RWPE1 (cell line): ENCODE measurements at regions not wholly inside any gene's neighbourhood (a gene's known extent, or its start where the extent isn't known, plus 50 kb on each side); places are given as distances from the start of the nearest gene placed in this dataset.

Experiments
- CTCF ChIA-PET: fragments of 350-600 bp; sonication (Branson Sonifier 250); formaldehyde crosslinking; extraction: SDS; loops from one replicate; lab custom pipeline; 2021; lab: Yijun Ruan, JAX
- POLR2A ChIA-PET: fragments of 400-600 bp; formaldehyde crosslinking; extraction: SDS; loops from one replicate; lab custom pipeline; 2020; ENCODE audit warnings: antibody characterized with exemption; ENCODE audit not compliant: low non-redundant PET; lab: Yijun Ruan, JAX
- DNase-seq: peaks from one replicate; pipeline ENCODE4 v3.0.0; 2012; ENCODE audit warnings: low spot score
- H3K27ac ChIP-seq: fragments of 450-650 bp; 2 replicates; pipeline ENCODE4 v1.5.1; 2017
- CTCF ChIP-seq: fragments of 450-650 bp; conservative IDR thresholded peaks from 2 replicates; pipeline ENCODE4 v1.5.1; 2017; ENCODE audit warnings: low read depth, mild to moderate bottlenecking

- no peak for TF ChIP-seq CTCF
- POLR2A ChIA-PET, result no interaction called here
- CTCF ChIA-PET, result no interaction called here
- DNase-seq, result no peak
- H3K27ac ChIP-seq, result no peak overlapping the region
Measured at GRCh38 chr1:67945733-67946374, 104.6 kb downstream of the DIRAS3 start.

- no peak overlapping the region for H3K27ac ChIP-seq
- no peak for DNase-seq
- POLR2A ChIA-PET, result no interaction called here
- no peak for TF ChIP-seq CTCF
- CTCF ChIA-PET, result interaction anchor here (0.6 kb wide), 4 partner anchors 53 to 1374 kb away, joined by 3 to 5 read pairs (median 4); no protein-coding TSS in a partner anchor
Measured at GRCh38 chr1:67942274-67942673, 108.2 kb downstream of the DIRAS3 start.

GRCh38 chr1:67941746-67942145 lies 108.5 kb upstream of the GNG12 start:
- no peak for DNase-seq
- TF ChIP-seq CTCF, result no peak
- ChIA-PET POLR2A (no interaction called here), CTCF (interaction anchor here (0.6 to 0.8 kb wide), 5 partner anchors 52 to 1374 kb away, joined by 3 to 5 read pairs (median 4); no protein-coding TSS in a partner anchor)
- H3K27ac ChIP-seq, result no peak overlapping the region

GRCh38 chr1:67941155-67941554 lies 107.9 kb upstream of the GNG12 start:
- no peak for DNase-seq
- no peak overlapping the region for H3K27ac ChIP-seq
- POLR2A ChIA-PET, result no interaction called here
- CTCF ChIA-PET, result interaction anchor here (0.7 to 0.8 kb wide), 2 partner anchors 470 to 1506 kb away, joined by 3 read pairs; no protein-coding TSS in a partner anchor
- TF ChIP-seq CTCF, result no peak

- POLR2A ChIA-PET, result no interaction called here
- CTCF ChIA-PET, result interaction anchor here (0.5 kb wide), 2 partner anchors 433 to 1192 kb away, joined by 3 read pairs; no protein-coding TSS in a partner anchor
- no peak overlapping the region for H3K27ac ChIP-seq
- DNase-seq, result no peak
- TF ChIP-seq CTCF, result no peak
Measured at GRCh38 chr1:67939942-67940341, 106.7 kb upstream of the GNG12 start.

- POLR2A ChIA-PET, result no interaction called here
Measured at GRCh38 chr1:67939186-67939743, 106.0 kb upstream of the GNG12 start.

More at GRCh38 chr1:67939186-67939743, 106.0 kb upstream of the GNG12 start:
- DNase-seq, result no peak
- H3K27ac ChIP-seq, result no peak overlapping the region
- CTCF ChIA-PET, result no interaction called here
- TF ChIP-seq CTCF, result no peak
